Neuron (in vitro differentiated cells): ENCODE measurements at regions not wholly inside any gene's neighbourhood (a gene's known extent, or its start where the extent isn't known, plus 50 kb on each side); places are given as distances from the start of the nearest gene placed in this dataset.

Source experiments
- H2AFZ ChIP-seq: one replicate; pipeline ENCODE4 v1.6.1; 2013; ENCODE audit warnings: low read depth, mild to moderate bottlenecking, inconsistent platforms, low read length, moderate library complexity
- H3K27me3 ChIP-seq: one replicate; pipeline ENCODE4 v1.6.1; 2013; ENCODE audit warnings: low read length; ENCODE audit not compliant: insufficient read depth
- H3K36me3 ChIP-seq: one replicate; pipeline ENCODE4 v1.6.1; 2013; ENCODE audit warnings: low read length; ENCODE audit not compliant: insufficient read depth
- H3K4me1 ChIP-seq: one replicate; pipeline ENCODE4 v1.6.1; 2013; ENCODE audit warnings: low read length; ENCODE audit not compliant: insufficient read depth
- H3K4me3 ChIP-seq: 2 replicates; pipeline ENCODE4 v1.5.1; 2013; ENCODE audit warnings: mild to moderate bottlenecking, low read length, moderate library complexity
- H3K9me3 ChIP-seq: one replicate; pipeline ENCODE4 v1.6.1; 2013; ENCODE audit warnings: low read length

GRCh38 chr2:192315543-192315942 is 120.8 kb upstream of the TMEFF2 start:
- H3K4me3 ChIP-seq, result no peak overlapping the region
- H3K4me1 ChIP-seq, result no peaks in the 10 kb centered on the region
- H3K9me3 ChIP-seq, result no peaks in the 10 kb centered on the region
- no peak overlapping the region for H2AFZ ChIP-seq
- H3K36me3 ChIP-seq, result no peaks in the 10 kb centered on the region
- no peaks in the 10 kb centered on the region for H3K27me3 ChIP-seq

- H3K27me3 ChIP-seq, result no peaks in the 10 kb centered on the region
- H2AFZ ChIP-seq, result no peak overlapping the region
- no peaks in the 10 kb centered on the region for H3K36me3 ChIP-seq
- no peaks in the 10 kb centered on the region for H3K9me3 ChIP-seq
- H3K4me3 ChIP-seq, result no peak overlapping the region
- no peaks in the 10 kb centered on the region for H3K4me1 ChIP-seq
Observed at GRCh38 chr2:192314800-192315481, 120.2 kb upstream of the TMEFF2 start.

GRCh38 chr2:192313773-192314172 is 119.0 kb upstream of the TMEFF2 start:
- no peak overlapping the region for H3K4me3 ChIP-seq
- no peak overlapping the region for H2AFZ ChIP-seq
- no peaks in the 10 kb centered on the region for H3K4me1 ChIP-seq
- no peaks in the 10 kb centered on the region for H3K36me3 ChIP-seq
- H3K27me3 ChIP-seq, result no peaks in the 10 kb centered on the region
- H3K9me3 ChIP-seq, result no peaks in the 10 kb centered on the region

- Histone ChIP-seq H2AFZ (no peak overlapping the region), H3K4me1 (no peaks in the 10 kb centered on the region)
Observed at GRCh38 chr2:192311701-192312460, 117.1 kb upstream of the TMEFF2 start.

GRCh38 chr2:192307530-192307929 is 112.8 kb upstream of the TMEFF2 start:
- H3K4me3 ChIP-seq, result no peak overlapping the region
- no peaks in the 10 kb centered on the region for H3K36me3 ChIP-seq
- no peak overlapping the region for H2AFZ ChIP-seq
- H3K9me3 ChIP-seq, result no peaks in the 10 kb centered on the region
- H3K4me1 ChIP-seq, result no peaks in the 10 kb centered on the region
- H3K27me3 ChIP-seq, result no peaks in the 10 kb centered on the region

More at GRCh38 chr2:192311701-192312460, 117.1 kb upstream of the TMEFF2 start:
- Histone ChIP-seq H3K9me3 (no peaks in the 10 kb centered on the region), H3K36me3 (no peaks in the 10 kb centered on the region), H3K4me3 (no peak overlapping the region), H3K27me3 (no peaks in the 10 kb centered on the region)

GRCh38 chr2:192298664-192299063 is 103.9 kb upstream of the TMEFF2 start:
- Histone ChIP-seq H2AFZ (no peak overlapping the region), H3K9me3 (no peaks in the 10 kb centered on the region), H3K27me3 (no peaks in the 10 kb centered on the region), H3K4me1 (no peaks in the 10 kb centered on the region), H3K4me3 (no peak overlapping the region), H3K36me3 (no peaks in the 10 kb centered on the region)

- Histone ChIP-seq H3K4me3 (no peak overlapping the region), H3K36me3 (no peaks in the 10 kb centered on the region), H3K4me1 (no peaks in the 10 kb centered on the region), H3K9me3 (no peaks in the 10 kb centered on the region), H2AFZ (no peak overlapping the region), H3K27me3 (no peaks in the 10 kb centered on the region)
Observed at GRCh38 chr2:192292478-192292877, 97.7 kb upstream of the TMEFF2 start.

- Histone ChIP-seq H3K4me3 (no peak overlapping the region), H2AFZ (no peak overlapping the region), H3K36me3 (no peaks in the 10 kb centered on the region), H3K9me3 (no peaks in the 10 kb centered on the region), H3K27me3 (no peaks in the 10 kb centered on the region), H3K4me1 (no peaks in the 10 kb centered on the region)
Observed at GRCh38 chr2:192288295-192288694, 93.6 kb upstream of the TMEFF2 start.

- no peaks in the 10 kb centered on the region for H3K27me3 ChIP-seq
- no peak overlapping the region for H2AFZ ChIP-seq
Observed at GRCh38 chr2:192286093-192286701, 91.5 kb upstream of the TMEFF2 start.

GRCh38 chr2:192283450-192283849 is 88.7 kb upstream of the TMEFF2 start:
- H3K36me3 ChIP-seq, result no peaks in the 10 kb centered on the region

More at GRCh38 chr2:192286093-192286701, 91.5 kb upstream of the TMEFF2 start:
- H3K9me3 ChIP-seq, result no peaks in the 10 kb centered on the region
- H3K4me1 ChIP-seq, result no peaks in the 10 kb centered on the region
- H3K36me3 ChIP-seq, result no peaks in the 10 kb centered on the region
- H3K4me3 ChIP-seq, result no peak overlapping the region

GRCh38 chr2:192278701-192279100 is 84.0 kb upstream of the TMEFF2 start:
- Histone ChIP-seq H3K27me3 (no peaks in the 10 kb centered on the region), H3K36me3 (no peaks in the 10 kb centered on the region), H3K9me3 (no peaks in the 10 kb centered on the region), H3K4me3 (no peak overlapping the region), H3K4me1 (no peaks in the 10 kb centered on the region), H2AFZ (no peak overlapping the region)

More at GRCh38 chr2:192283450-192283849, 88.7 kb upstream of the TMEFF2 start:
- H3K4me3 ChIP-seq, result no peak overlapping the region
- no peaks in the 10 kb centered on the region for H3K27me3 ChIP-seq
- no peaks in the 10 kb centered on the region for H3K9me3 ChIP-seq
- H2AFZ ChIP-seq, result no peak overlapping the region
- H3K4me1 ChIP-seq, result no peaks in the 10 kb centered on the region

- H3K9me3 ChIP-seq, result no peaks in the 10 kb centered on the region
- H3K27me3 ChIP-seq, result no peaks in the 10 kb centered on the region
- no peaks in the 10 kb centered on the region for H3K36me3 ChIP-seq
- H2AFZ ChIP-seq, result no peak overlapping the region
- no peaks in the 10 kb centered on the region for H3K4me1 ChIP-seq
- H3K4me3 ChIP-seq, result no peak overlapping the region
Observed at GRCh38 chr2:192277494-192278109, 82.9 kb upstream of the TMEFF2 start.

- H2AFZ ChIP-seq, result no peak overlapping the region
- no peak overlapping the region for H3K4me3 ChIP-seq
- H3K27me3 ChIP-seq, result no peaks in the 10 kb centered on the region
- no peaks in the 10 kb centered on the region for H3K36me3 ChIP-seq
- H3K9me3 ChIP-seq, result no peaks in the 10 kb centered on the region
- H3K4me1 ChIP-seq, result no peaks in the 10 kb centered on the region
Observed at GRCh38 chr2:192275632-192276031, 80.9 kb upstream of the TMEFF2 start.
